H1 (cell line): ENCODE measurements at regions not wholly inside any gene's neighbourhood (a gene's known extent, or its start where the extent isn't known, plus 50 kb on each side); places are given as distances from the start of the nearest gene placed in this dataset.

ENCODE experiments used
- CTCF ChIA-PET: fragments of 300-600 bp; sonication (Branson Sonifier 250); formaldehyde crosslinking; loops from one replicate; lab custom pipeline; 2021; ENCODE audit not compliant: partially characterized antibody; lab: Charles Lee
- POLR2A ChIA-PET: fragments of 300-600 bp; sonication (Branson Sonifier 250); formaldehyde crosslinking; loops from one replicate; lab custom pipeline; 2021; ENCODE audit warnings: inconsistent platforms; ENCODE audit not compliant: partially characterized antibody; lab: Charles Lee
- DNase-seq, 2 experiments: peaks; one replicate each; pipeline versions ENCODE4 v3.0.0 to v3.0.0-alpha.2; 2010 to 2022; ENCODE audit warnings: low spot score in 2 of 2, low read depth in 1 of 2, mixed read lengths in 1 of 2
- FAIRE-seq: peaks from 2 replicates; lab custom pipeline; 2011; peaks lifted over from hg19 to GRCh38; lab: Jason Lieb, UNC
- H2AFZ ChIP-seq: 2 replicates; pipeline ENCODE4 v1.8.1; 2012; ENCODE audit warnings: low read length, inconsistent platforms
- H2AK5ac ChIP-seq: 2 replicates; pipeline ENCODE4 v1.6.1; 2013; ENCODE audit warnings: low read depth, low read length
- H2BK120ac ChIP-seq: replicated peaks from 2 replicates; pipeline ENCODE3; 2013; ENCODE audit warnings: low read depth, low read length, inconsistent platforms
- H2BK12ac ChIP-seq: 2 replicates; pipeline ENCODE4 v1.6.1; 2013; ENCODE audit warnings: low read depth, low read length
- H2BK15ac ChIP-seq: 2 replicates; pipeline ENCODE4 v1.6.1; 2013; ENCODE audit warnings: low read length
- H2BK20ac ChIP-seq: 2 replicates; pipeline ENCODE4 v1.6.1; 2013; ENCODE audit warnings: low read length
- H2BK5ac ChIP-seq: 2 replicates; pipeline ENCODE4 v1.6.1; 2013; ENCODE audit warnings: low read depth, low read length
- H3K14ac ChIP-seq: 2 replicates; pipeline ENCODE4 v1.6.1; 2013; ENCODE audit warnings: inconsistent platforms; ENCODE audit not compliant: insufficient read length
- H3K18ac ChIP-seq: 2 replicates; pipeline ENCODE4 v1.6.1; 2013; ENCODE audit warnings: low read length; ENCODE audit errors: extremely low read depth
- H3K23ac ChIP-seq: 2 replicates; pipeline ENCODE4 v1.6.1; 2013; ENCODE audit warnings: inconsistent platforms; ENCODE audit not compliant: insufficient read length
- H3K23me2 ChIP-seq: 2 replicates; pipeline ENCODE4 v1.6.1; 2013; ENCODE audit warnings: low read depth, low read length
- H3K27ac ChIP-seq: 2 replicates; pipeline ENCODE4 v1.6.1; 2011; ENCODE audit warnings: low read depth, low read length, inconsistent platforms
- H3K27me3 ChIP-seq, 4 experiments: replicated peaks in 1 of 4; 1 replicate in 1 of 4; 2 replicates in 3 of 4; pipeline versions ENCODE4 v1.6.1 to v1.8.1; 2011 to 2013; ENCODE audit warnings: low read length in 3 of 4, mild to moderate bottlenecking in 3 of 4, inconsistent platforms in 2 of 4, mixed read lengths in 2 of 4, moderate library complexity in 1 of 4; ENCODE audit not compliant: control insufficient read depth in 3 of 4, insufficient read depth in 3 of 4; ENCODE audit errors: extremely low read depth in 1 of 4
- H3K36me3 ChIP-seq, 4 experiments: 2 replicates each; pipeline versions ENCODE4 v1.6.1 to v1.8.1; 2011 to 2013; ENCODE audit warnings: mild to moderate bottlenecking in 4 of 4, low read length in 3 of 4, moderate library complexity in 2 of 4, control low read depth in 1 of 4, inconsistent platforms in 1 of 4; ENCODE audit not compliant: insufficient read depth in 4 of 4, control insufficient read depth in 2 of 4
- H3K4ac ChIP-seq: replicated peaks from 2 replicates; pipeline ENCODE3; 2013; ENCODE audit warnings: low read length, low read depth, mixed read lengths, inconsistent platforms; ENCODE audit not compliant: insufficient read length
- H3K4me1 ChIP-seq, 4 experiments: replicated peaks in 1 of 4; 1 replicate in 1 of 4; 2 replicates in 3 of 4; pipeline versions ENCODE4 v1.6.1 to v1.8.1; 2011 to 2013; ENCODE audit warnings: low read length in 3 of 4, inconsistent platforms in 2 of 4, mixed read lengths in 1 of 4; ENCODE audit not compliant: insufficient read depth in 4 of 4, control insufficient read depth in 3 of 4
- H3K4me2 ChIP-seq, 2 experiments: 2 replicates each; pipeline versions ENCODE4 v1.6.1 to v1.8.1; 2011 to 2013; ENCODE audit warnings: low read depth in 2 of 2, low read length in 2 of 2, control low read depth in 1 of 2, inconsistent platforms in 1 of 2, mild to moderate bottlenecking in 1 of 2; ENCODE audit not compliant: insufficient read depth in 1 of 2
- H3K4me3 ChIP-seq, 4 experiments: fragments of 200-600, 300-600 bp in 1 of 4; sonication (generic), shearing (Covaris generic), sonication (Bioruptor Twin) in 1 of 4; 2 replicates each; pipeline versions ENCODE4 v1.5.1 to v1.8.1; 2011 to 2016; ENCODE audit warnings: low read length in 4 of 4, low read depth in 3 of 4, control low read depth in 2 of 4, inconsistent platforms in 2 of 4, mild to moderate bottlenecking in 2 of 4, mixed read lengths in 1 of 4, moderate library complexity in 1 of 4; ENCODE audit not compliant: insufficient read depth in 2 of 4; ENCODE audit errors: extremely low read depth in 1 of 4
- H3K56ac ChIP-seq: replicated peaks from 2 replicates; pipeline ENCODE3; 2013; ENCODE audit warnings: low read depth, mild to moderate bottlenecking, mixed read lengths, low read length, inconsistent platforms; ENCODE audit not compliant: insufficient read length
- H3K79me1 ChIP-seq: 2 replicates; pipeline ENCODE4 v1.6.1; 2013; ENCODE audit warnings: low read depth, low read length, control low read depth
- H3K79me2 ChIP-seq, 2 experiments: 2 replicates each; pipeline versions ENCODE4 v1.6.1 to v1.8.1; 2012 to 2013; ENCODE audit warnings: low read length in 2 of 2, mild to moderate bottlenecking in 2 of 2, inconsistent platforms in 1 of 2; ENCODE audit not compliant: insufficient read depth in 2 of 2, control insufficient read depth in 1 of 2
- H3K9ac ChIP-seq, 4 experiments: replicated peaks in 1 of 4; 1 replicate in 1 of 4; 2 replicates in 3 of 4; pipeline versions ENCODE4 v1.6.1 to v1.8.1; 2011 to 2013; ENCODE audit warnings: low read depth in 3 of 4, low read length in 3 of 4, control low read depth in 2 of 4, mild to moderate bottlenecking in 2 of 4, moderate library complexity in 2 of 4, inconsistent platforms in 1 of 4; ENCODE audit errors: extremely low read depth in 1 of 4
- H3K9me3 ChIP-seq, 2 experiments: 2 replicates each; pipeline versions ENCODE4 v1.6.1 to v1.8.1; 2012 to 2013; ENCODE audit warnings: mild to moderate bottlenecking in 2 of 2, moderate library complexity in 2 of 2, control low read depth in 1 of 2, inconsistent platforms in 1 of 2, low read depth in 1 of 2, low read length in 1 of 2, mixed read lengths in 1 of 2; ENCODE audit not compliant: insufficient read depth in 2 of 2
- H4K20me1 ChIP-seq, 2 experiments: replicated peaks in 1 of 2; 2 replicates each; pipeline versions ENCODE3 to v1.8.1; 2011 to 2013; ENCODE audit warnings: inconsistent platforms in 2 of 2, low read length in 2 of 2, mild to moderate bottlenecking in 1 of 2; ENCODE audit not compliant: insufficient read depth in 2 of 2, control insufficient read depth in 1 of 2
- H4K5ac ChIP-seq: 2 replicates; pipeline ENCODE4 v1.6.1; 2013; ENCODE audit warnings: low read length, low read depth, mixed read lengths, inconsistent platforms; ENCODE audit not compliant: insufficient read length
- H4K8ac ChIP-seq: 2 replicates; pipeline ENCODE4 v1.8.0; 2013; ENCODE audit warnings: mild to moderate bottlenecking, moderate library complexity, low read length, inconsistent platforms; ENCODE audit not compliant: insufficient read depth; ENCODE audit errors: extremely low read depth
- H4K91ac ChIP-seq: replicated peaks from 2 replicates; pipeline ENCODE3; 2013; ENCODE audit warnings: low read length, mixed read lengths, inconsistent platforms; ENCODE audit not compliant: insufficient read length
- BACH1 ChIP-seq: IDR thresholded peaks from 2 replicates; pipeline ENCODE4 v1.6.1; 2012; ENCODE audit warnings: low read length, improper control_type of control experiment
- BRCA1 ChIP-seq: IDR thresholded peaks from 2 replicates; pipeline ENCODE4 v1.6.1; 2012; ENCODE audit warnings: low read depth, low read length, improper control_type of control experiment
- FOSL1 ChIP-seq: IDR thresholded peaks from 2 replicates; pipeline ENCODE4 v1.6.1; 2011; ENCODE audit warnings: mild to moderate bottlenecking, low read depth, low read length, moderate library complexity; ENCODE audit not compliant: insufficient read depth
- GTF2F1 ChIP-seq: IDR thresholded peaks from 2 replicates; pipeline ENCODE4 v1.6.1; 2012; ENCODE audit warnings: low read depth, low read length, improper control_type of control experiment, borderline replicate concordance
- POLR2A ChIP-seq, 2 experiments: IDR thresholded peaks; 1 replicate in 1 of 2; 2 replicates in 1 of 2; pipeline ENCODE4 v1.6.1; 2011; ENCODE audit warnings: low read depth in 2 of 2, low read length in 2 of 2, mild to moderate bottlenecking in 2 of 2; ENCODE audit errors: control extremely low read depth in 1 of 2
- SP1 ChIP-seq: IDR thresholded peaks from 2 replicates; pipeline ENCODE4 v1.6.1; 2011; ENCODE audit warnings: low read depth, low read length
- YY1 ChIP-seq: IDR thresholded peaks from 2 replicates; pipeline ENCODE4 v1.6.1; 2011; ENCODE audit warnings: low read depth, mild to moderate bottlenecking, low read length
- WGBS, 2 experiments: shearing (Covaris generic) in 1 of 2; methylation state at CpG; one replicate each; pipeline versions ENCODE4 v1.1.6 to v1.1.7; 2013 to 2015; ENCODE audit warnings: low lambda C conversion rate in 2 of 2, mixed read lengths in 2 of 2, inconsistent platforms in 1 of 2, low coverage in 1 of 2, missing lambda C conversion rate in 1 of 2; ENCODE audit not compliant: insufficient replicate concordance in 2 of 2, insufficient coverage in 1 of 2, insufficient read length in 1 of 2; ENCODE audit errors: extremely low coverage in 1 of 2, missing lambda C conversion rate in 1 of 2; 5-methylcytosine and 5-hydroxymethylcytosine counted together
- TF ChIP-seq, protein P1 (sequence below): IDR thresholded peaks from 2 replicates; pipeline ENCODE4 v1.6.1; 2012; ENCODE audit warnings: inconsistent platforms

DNA sequence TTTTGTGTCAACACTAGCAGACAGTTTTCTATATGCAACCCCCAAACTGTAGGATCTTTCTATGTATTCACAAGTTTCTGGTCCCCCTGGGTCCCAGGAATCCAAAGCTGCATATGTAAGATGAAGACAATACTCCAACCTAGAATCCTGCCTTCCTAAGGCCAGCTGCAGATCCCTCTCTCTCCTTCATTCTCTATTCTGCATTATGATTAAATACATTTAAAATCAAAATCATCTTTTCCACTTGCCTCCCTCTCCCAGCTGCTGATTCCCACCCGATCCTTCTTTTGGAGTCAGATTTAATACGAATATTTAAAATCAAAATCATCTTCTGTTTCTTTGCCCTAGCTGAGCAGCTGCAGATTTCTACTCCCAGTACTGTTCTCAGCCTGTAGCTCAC is 783.0 kb upstream of the ZEB2 start:
- H4K20me1 ChIP-seq = no peaks in the 10 kb centered on the region
- H3K79me1 ChIP-seq = no peaks in the 10 kb centered on the region
- H3K23ac ChIP-seq = no peak overlapping the region
- no peak overlapping the region for H3K27ac ChIP-seq
- DNase-seq (no peak), FAIRE-seq (no peak)
- WGBS, 2 experiments = 89% methylated on average over 2 of the region's 2 CpGs; no CpG with 5 or more reads in 1 of the 2 experiments
- no peak overlapping the region for H2BK20ac ChIP-seq
- no peak overlapping the region for H4K91ac ChIP-seq
- no peaks in the 10 kb centered on the region for H3K79me2 ChIP-seq
- CTCF ChIA-PET = no interaction called here
- H2BK12ac ChIP-seq = no peak overlapping the region
- H3K9ac ChIP-seq = no peak overlapping the region; a peak in 1 of 7 replicates
- no peak overlapping the region for H3K56ac ChIP-seq
- H2AFZ ChIP-seq = no peak overlapping the region
- no peak overlapping the region for H2BK15ac ChIP-seq
- H3K18ac ChIP-seq = no peak overlapping the region
- H3K4me3 ChIP-seq = no peak overlapping the region
- H3K23me2 ChIP-seq = no peaks in the 10 kb centered on the region
- no peaks in the 10 kb centered on the region for H3K36me3 ChIP-seq
- no peak overlapping the region for H4K5ac ChIP-seq
- no peak overlapping the region for H2BK5ac ChIP-seq
- no peaks in the 10 kb centered on the region for H3K9me3 ChIP-seq
- H2AK5ac ChIP-seq = no peak overlapping the region
- H3K4me1 ChIP-seq = no peaks in the 10 kb centered on the region
- no peaks in the 10 kb centered on the region for H3K27me3 ChIP-seq
- H3K14ac ChIP-seq = no peak overlapping the region
- TF ChIP-seq YY1 (no peak), FOSL1 (no peak), BRCA1 (no peak), GTF2F1 (no peak), POLR2A (IDR thresholded peaks at IDR 0.05; ENCODE audit: control extremely low read depth in 1 of 2, low read depth in 2 of 2, low read length in 2 of 2) (no peak), BACH1 (no peak), SP1 (no peak)
- TF ChIP-seq, protein P1, sequence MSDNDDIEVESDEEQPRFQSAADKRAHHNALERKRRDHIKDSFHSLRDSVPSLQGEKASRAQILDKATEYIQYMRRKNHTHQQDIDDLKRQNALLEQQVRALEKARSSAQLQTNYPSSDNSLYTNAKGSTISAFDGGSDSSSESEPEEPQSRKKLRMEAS = no peak
- no peak overlapping the region for H4K8ac ChIP-seq
- POLR2A ChIA-PET = no interaction called here
- H3K4ac ChIP-seq = no peak overlapping the region
- H3K4me2 ChIP-seq = no peak overlapping the region
- H2BK120ac ChIP-seq = no peak overlapping the region
